ENCODE measurements at regions not wholly inside any gene's neighbourhood (a gene's known extent, or its start where the extent isn't known, plus 50 kb on each side); places are given as distances from the start of the nearest gene placed in this dataset.

DNA sequence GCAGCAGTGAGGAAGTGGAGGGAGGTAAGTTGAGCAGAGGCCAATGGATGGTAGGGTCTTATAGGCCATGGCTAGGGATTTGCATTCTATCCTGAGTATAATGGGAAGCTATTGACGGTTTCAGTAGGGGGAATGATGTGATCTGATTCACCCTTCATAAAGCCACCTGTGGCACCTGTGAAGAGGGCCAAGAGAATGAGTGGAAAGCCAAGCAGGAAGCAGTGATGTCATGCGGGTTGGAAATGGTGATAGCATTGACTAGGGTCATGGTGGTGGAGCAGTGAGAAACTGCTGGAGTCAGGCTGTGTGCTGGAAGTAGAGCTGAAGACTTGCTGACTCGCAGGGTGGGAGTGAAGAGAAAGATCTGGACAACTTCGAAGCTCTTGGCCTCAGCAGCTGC lies 111.7 kb downstream of the MARCHF4 start:
- TF ChIP-seq, protein P1, sequence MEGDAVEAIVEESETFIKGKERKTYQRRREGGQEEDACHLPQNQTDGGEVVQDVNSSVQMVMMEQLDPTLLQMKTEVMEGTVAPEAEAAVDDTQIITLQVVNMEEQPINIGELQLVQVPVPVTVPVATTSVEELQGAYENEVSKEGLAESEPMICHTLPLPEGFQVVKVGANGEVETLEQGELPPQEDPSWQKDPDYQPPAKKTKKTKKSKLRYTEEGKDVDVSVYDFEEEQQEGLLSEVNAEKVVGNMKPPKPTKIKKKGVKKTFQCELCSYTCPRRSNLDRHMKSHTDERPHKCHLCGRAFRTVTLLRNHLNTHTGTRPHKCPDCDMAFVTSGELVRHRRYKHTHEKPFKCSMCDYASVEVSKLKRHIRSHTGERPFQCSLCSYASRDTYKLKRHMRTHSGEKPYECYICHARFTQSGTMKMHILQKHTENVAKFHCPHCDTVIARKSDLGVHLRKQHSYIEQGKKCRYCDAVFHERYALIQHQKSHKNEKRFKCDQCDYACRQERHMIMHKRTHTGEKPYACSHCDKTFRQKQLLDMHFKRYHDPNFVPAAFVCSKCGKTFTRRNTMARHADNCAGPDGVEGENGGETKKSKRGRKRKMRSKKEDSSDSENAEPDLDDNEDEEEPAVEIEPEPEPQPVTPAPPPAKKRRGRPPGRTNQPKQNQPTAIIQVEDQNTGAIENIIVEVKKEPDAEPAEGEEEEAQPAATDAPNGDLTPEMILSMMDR (IDR thresholded peaks at IDR 0.05; ENCODE audit: low read depth, low read length, poor library complexity, severe bottlenecking) = no peak
- TF ChIP-seq EZH2phosphoT487 (IDR thresholded peaks at IDR 0.05; ENCODE audit: borderline replicate concordance, low read length) = no peak
